Loucy (cell line): ENCODE measurements at regions not wholly inside any gene's neighbourhood (a gene's known extent, or its start where the extent isn't known, plus 50 kb on each side); places are given as distances from the start of the nearest gene placed in this dataset.

ENCODE experiments used
- EZH2phosphoT487 ChIP-seq: fragments of 200-600 bp; IDR thresholded peaks from 2 replicates; pipeline ENCODE4 v1.6.1; 2018; ENCODE audit warnings: antibody characterized with exemption, mild to moderate bottlenecking, moderate library complexity, borderline replicate concordance
- TF ChIP-seq, protein P1 (sequence below): fragments of 200-600 bp; sonication (generic); conservative IDR thresholded peaks from 2 replicates; pipeline ENCODE4 v1.5.1; 2014; ENCODE audit warnings: mild to moderate bottlenecking, antibody characterized with exemption, low read length

DNA sequence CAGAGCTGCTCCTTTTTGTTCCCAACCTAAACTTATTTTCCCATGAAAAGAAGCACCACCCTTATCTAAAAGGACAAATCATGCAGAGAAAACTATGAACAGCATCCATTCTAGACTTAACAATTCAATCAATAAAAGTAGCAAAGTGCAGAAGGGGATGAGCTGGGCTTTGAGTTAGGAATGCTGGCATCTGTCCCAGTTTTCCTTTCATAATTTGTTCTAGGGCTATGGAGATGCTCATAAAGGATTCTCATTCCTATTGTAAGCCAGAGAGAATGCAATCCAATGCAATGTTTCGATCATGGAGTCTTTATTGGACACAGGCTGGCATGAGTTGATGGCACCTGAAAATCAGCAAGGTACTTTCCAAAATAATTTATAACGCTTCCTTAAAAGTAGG, 330.6 kb downstream of the VPS13C start:
- TF ChIP-seq, protein P1, sequence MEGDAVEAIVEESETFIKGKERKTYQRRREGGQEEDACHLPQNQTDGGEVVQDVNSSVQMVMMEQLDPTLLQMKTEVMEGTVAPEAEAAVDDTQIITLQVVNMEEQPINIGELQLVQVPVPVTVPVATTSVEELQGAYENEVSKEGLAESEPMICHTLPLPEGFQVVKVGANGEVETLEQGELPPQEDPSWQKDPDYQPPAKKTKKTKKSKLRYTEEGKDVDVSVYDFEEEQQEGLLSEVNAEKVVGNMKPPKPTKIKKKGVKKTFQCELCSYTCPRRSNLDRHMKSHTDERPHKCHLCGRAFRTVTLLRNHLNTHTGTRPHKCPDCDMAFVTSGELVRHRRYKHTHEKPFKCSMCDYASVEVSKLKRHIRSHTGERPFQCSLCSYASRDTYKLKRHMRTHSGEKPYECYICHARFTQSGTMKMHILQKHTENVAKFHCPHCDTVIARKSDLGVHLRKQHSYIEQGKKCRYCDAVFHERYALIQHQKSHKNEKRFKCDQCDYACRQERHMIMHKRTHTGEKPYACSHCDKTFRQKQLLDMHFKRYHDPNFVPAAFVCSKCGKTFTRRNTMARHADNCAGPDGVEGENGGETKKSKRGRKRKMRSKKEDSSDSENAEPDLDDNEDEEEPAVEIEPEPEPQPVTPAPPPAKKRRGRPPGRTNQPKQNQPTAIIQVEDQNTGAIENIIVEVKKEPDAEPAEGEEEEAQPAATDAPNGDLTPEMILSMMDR: no peak
- TF ChIP-seq EZH2phosphoT487: no peak
